IMR-90 (cell line): ENCODE measurements at regions not wholly inside any gene's neighbourhood (a gene's known extent, or its start where the extent isn't known, plus 50 kb on each side); places are given as distances from the start of the nearest gene placed in this dataset.

Experiments
- BHLHE40 ChIP-seq: fragments of 150-350 bp; IDR thresholded peaks from 2 replicates; pipeline ENCODE4 v1.6.1; 2016; ENCODE audit warnings: mild to moderate bottlenecking, low read depth, low read length
- MAFK ChIP-seq: IDR thresholded peaks from 2 replicates; pipeline ENCODE4 v1.6.1; 2012; ENCODE audit warnings: low read depth, low read length, improper control_type of control experiment
- POLR2A ChIP-seq: IDR thresholded peaks from 2 replicates; pipeline ENCODE4 v1.6.1; 2012; ENCODE audit warnings: mild to moderate bottlenecking, low read depth, low read length
- RAD21 ChIP-seq: IDR thresholded peaks from 2 replicates; pipeline ENCODE4 v1.6.1; 2012; ENCODE audit warnings: low read length, improper control_type of control experiment
- RCOR1 ChIP-seq: IDR thresholded peaks from 2 replicates; pipeline ENCODE4 v1.6.1; 2012; ENCODE audit warnings: mild to moderate bottlenecking, low read length, improper control_type of control experiment; ENCODE audit not compliant: insufficient replicate concordance
- TF ChIP-seq, protein P1 (sequence below): fragments of 150-350 bp; IDR thresholded peaks from 2 replicates; pipeline ENCODE4 v1.6.1; 2017; ENCODE audit warnings: mild to moderate bottlenecking, antibody characterized with exemption, low read length, low read depth
- TF ChIP-seq, protein P2 (sequence below): conservative IDR thresholded peaks from 2 replicates; pipeline ENCODE4 v1.5.1; 2012; ENCODE audit warnings: mild to moderate bottlenecking, low read depth, low read length, improper control_type of control experiment

DNA sequence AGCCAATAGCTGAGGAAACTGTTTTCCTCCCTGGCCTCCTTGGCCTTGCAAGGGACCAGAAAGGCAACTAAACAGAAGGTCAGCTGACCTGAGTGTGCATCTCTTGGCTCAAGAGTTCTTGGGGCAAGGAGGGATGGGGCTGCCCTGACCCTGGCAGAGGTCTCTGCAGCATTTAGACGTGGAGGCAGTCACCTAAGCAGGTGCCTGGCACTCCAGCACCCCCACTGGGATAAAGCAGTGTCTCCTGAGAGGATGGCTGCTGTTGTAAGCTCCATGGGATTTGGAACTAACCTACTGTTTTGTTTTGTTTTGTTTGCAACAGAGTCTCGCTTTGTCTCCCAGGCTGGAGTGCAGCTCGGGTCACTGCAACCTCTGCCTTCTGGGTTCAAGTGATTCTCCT lies 185.2 kb downstream of the TBC1D2B start:
- no peak for TF ChIP-seq MAFK
- TF ChIP-seq BHLHE40: no peak
- TF ChIP-seq, protein P1, sequence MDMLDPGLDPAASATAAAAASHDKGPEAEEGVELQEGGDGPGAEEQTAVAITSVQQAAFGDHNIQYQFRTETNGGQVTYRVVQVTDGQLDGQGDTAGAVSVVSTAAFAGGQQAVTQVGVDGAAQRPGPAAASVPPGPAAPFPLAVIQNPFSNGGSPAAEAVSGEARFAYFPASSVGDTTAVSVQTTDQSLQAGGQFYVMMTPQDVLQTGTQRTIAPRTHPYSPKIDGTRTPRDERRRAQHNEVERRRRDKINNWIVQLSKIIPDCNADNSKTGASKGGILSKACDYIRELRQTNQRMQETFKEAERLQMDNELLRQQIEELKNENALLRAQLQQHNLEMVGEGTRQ: no peak
- TF ChIP-seq, protein P2, sequence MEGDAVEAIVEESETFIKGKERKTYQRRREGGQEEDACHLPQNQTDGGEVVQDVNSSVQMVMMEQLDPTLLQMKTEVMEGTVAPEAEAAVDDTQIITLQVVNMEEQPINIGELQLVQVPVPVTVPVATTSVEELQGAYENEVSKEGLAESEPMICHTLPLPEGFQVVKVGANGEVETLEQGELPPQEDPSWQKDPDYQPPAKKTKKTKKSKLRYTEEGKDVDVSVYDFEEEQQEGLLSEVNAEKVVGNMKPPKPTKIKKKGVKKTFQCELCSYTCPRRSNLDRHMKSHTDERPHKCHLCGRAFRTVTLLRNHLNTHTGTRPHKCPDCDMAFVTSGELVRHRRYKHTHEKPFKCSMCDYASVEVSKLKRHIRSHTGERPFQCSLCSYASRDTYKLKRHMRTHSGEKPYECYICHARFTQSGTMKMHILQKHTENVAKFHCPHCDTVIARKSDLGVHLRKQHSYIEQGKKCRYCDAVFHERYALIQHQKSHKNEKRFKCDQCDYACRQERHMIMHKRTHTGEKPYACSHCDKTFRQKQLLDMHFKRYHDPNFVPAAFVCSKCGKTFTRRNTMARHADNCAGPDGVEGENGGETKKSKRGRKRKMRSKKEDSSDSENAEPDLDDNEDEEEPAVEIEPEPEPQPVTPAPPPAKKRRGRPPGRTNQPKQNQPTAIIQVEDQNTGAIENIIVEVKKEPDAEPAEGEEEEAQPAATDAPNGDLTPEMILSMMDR: no peak
- TF ChIP-seq POLR2A: no peak
- TF ChIP-seq RCOR1: no peak
- TF ChIP-seq RAD21: no peak
